GM12878 (cell line): ENCODE measurements at regions not wholly inside any gene's neighbourhood (a gene's known extent, or its start where the extent isn't known, plus 50 kb on each side); places are given as distances from the start of the nearest gene placed in this dataset.

Experiments
- ATF7 ChIP-seq: fragments of 450-650 bp; IDR thresholded peaks from 2 replicates; pipeline ENCODE4 v1.6.1; 2016; ENCODE audit warnings: low read depth, mild to moderate bottlenecking
- CTCF ChIP-seq, 3 experiments: IDR thresholded peaks in 2 of 3; conservative IDR thresholded peaks in 1 of 3; 2 replicates each; pipeline ENCODE4 v1.5.1; 2011; ENCODE audit warnings: low read depth in 3 of 3, low read length in 3 of 3, mild to moderate bottlenecking in 3 of 3, control low read depth in 2 of 3, moderate library complexity in 2 of 3, inconsistent platforms in 1 of 3, mixed read lengths in 1 of 3; ENCODE audit not compliant: control insufficient read depth in 2 of 3, insufficient read depth in 1 of 3; ENCODE audit errors: extremely low read depth in 1 of 3
- EZH2 ChIP-seq: IDR thresholded peaks from 2 replicates; pipeline ENCODE4 v1.6.1; 2012; ENCODE audit warnings: low read depth, mild to moderate bottlenecking, control low read depth, inconsistent platforms, low read length, borderline replicate concordance; ENCODE audit not compliant: control insufficient read depth
- GABPA ChIP-seq: IDR thresholded peaks from 2 replicates; pipeline ENCODE4 v1.6.1; 2014; ENCODE audit warnings: antibody characterized with exemption, low read depth, mild to moderate bottlenecking, inconsistent platforms
- JUNB ChIP-seq: IDR thresholded peaks from 2 replicates; pipeline ENCODE4 v1.6.1; 2016; ENCODE audit warnings: antibody characterized with exemption, mild to moderate bottlenecking
- MAX ChIP-seq: IDR thresholded peaks from 2 replicates; pipeline ENCODE4 v1.6.1; 2012; ENCODE audit warnings: low read depth, low read length, improper control_type of control experiment
- POLR2A ChIP-seq: IDR thresholded peaks from 2 replicates; pipeline ENCODE4 v1.6.1; 2011; ENCODE audit warnings: low read depth, mild to moderate bottlenecking, low read length
- POLR2AphosphoS5 ChIP-seq: IDR thresholded peaks from 2 replicates; pipeline ENCODE4 v1.6.1; 2011; ENCODE audit warnings: mild to moderate bottlenecking, low read length, inconsistent platforms
- YY1 ChIP-seq: IDR thresholded peaks from 2 replicates; pipeline ENCODE4 v1.6.1; 2011; ENCODE audit warnings: low read depth, mild to moderate bottlenecking, low read length
- ZBTB11 ChIP-seq: fragments of 450-650 bp; formaldehyde crosslinking; IDR thresholded peaks from 2 replicates; pipeline ENCODE4 v1.5.0; 2022; ENCODE audit warnings: mild to moderate bottlenecking, missing genetic modification characterization
- ZNF207 ChIP-seq: fragments of 450-650 bp; IDR thresholded peaks from 2 replicates; pipeline ENCODE4 v1.6.1; 2014; ENCODE audit warnings: antibody characterized with exemption, mild to moderate bottlenecking, borderline replicate concordance
- ZNF274 ChIP-seq: IDR thresholded peaks from one replicate; pipeline ENCODE4 v1.8.0; 2011; ENCODE audit not compliant: insufficient read length, insufficient read depth
- ZZZ3 ChIP-seq: IDR thresholded peaks from 2 replicates; pipeline ENCODE4 v1.6.1; 2011; ENCODE audit warnings: low read depth; ENCODE audit not compliant: control insufficient read depth, insufficient read length

GRCh38 chr10:128516180-128516579 is 390.0 kb upstream of the MKI67 start:
- no peak for TF ChIP-seq CTCF (IDR thresholded peaks at IDR 0.05 in 2 of 3, conservative IDR thresholded peaks at IDR 0.05 in 1 of 3; ENCODE audit: control insufficient read depth in 2 of 3, extremely low read depth in 1 of 3, insufficient read depth in 1 of 3, low read depth in 3 of 3, low read length in 3 of 3)
- TF ChIP-seq YY1, result no peak
- no peak for TF ChIP-seq GABPA
- no peak for TF ChIP-seq POLR2A
- TF ChIP-seq ZNF207, result no peak
- TF ChIP-seq EZH2, result no peak
- no peak for TF ChIP-seq MAX
- no peak for TF ChIP-seq ATF7
- no peak for TF ChIP-seq ZNF274
- TF ChIP-seq ZZZ3, result no peak
- no peak for TF ChIP-seq JUNB
- no peak for TF ChIP-seq ZBTB11 (CRISPR knock-in tag)
- no peak for TF ChIP-seq POLR2AphosphoS5
